ENCODE measurements at regions not wholly inside any gene's neighbourhood (a gene's known extent, or its start where the extent isn't known, plus 50 kb on each side); places are given as distances from the start of the nearest gene placed in this dataset.

- no peak for DNase-seq
Observed at GRCh38 chr2:150762571-150762970, 275.1 kb upstream of the RND3 start.

- DNase-seq: no peak
Observed at GRCh38 chr2:150759531-150759930, 272.1 kb upstream of the RND3 start.

- DNase-seq: no peak
Observed at GRCh38 chr2:150759106-150759505, 271.6 kb upstream of the RND3 start.

- no peak for DNase-seq
Observed at GRCh38 chr2:150752229-150752628, 264.8 kb upstream of the RND3 start.

GRCh38 chr2:150750720-150751119 is 263.3 kb upstream of the RND3 start:
- DNase-seq: no peak

- DNase-seq: no peak
Observed at GRCh38 chr2:150742094-150742493, 254.6 kb upstream of the RND3 start.

GRCh38 chr2:150735894-150736498 is 248.5 kb upstream of the RND3 start:
- DNase-seq: no peak

- no peak for DNase-seq
Observed at GRCh38 chr2:150733051-150733618, 245.7 kb upstream of the RND3 start.

- no peak for DNase-seq
Observed at GRCh38 chr2:150732491-150732890, 245.0 kb upstream of the RND3 start.

GRCh38 chr2:150732064-150732463 is 244.6 kb upstream of the RND3 start:
- no peak for DNase-seq

- DNase-seq: no peak
Observed at GRCh38 chr2:150729495-150729955, 242.1 kb upstream of the RND3 start.

GRCh38 chr2:150718280-150718679 is 230.8 kb upstream of the RND3 start:
- no peak for DNase-seq

GRCh38 chr2:150716186-150716585 is 228.7 kb upstream of the RND3 start:
- no peak for DNase-seq

GRCh38 chr2:150715501-150715900 is 228.0 kb upstream of the RND3 start:
- no peak for DNase-seq

- DNase-seq: peak; percentile 22
Observed at GRCh38 chr2:150710916-150711315, 223.4 kb upstream of the RND3 start.

GRCh38 chr2:150710041-150710440 is 222.6 kb upstream of the RND3 start:
- no peak for DNase-seq

- no peak for DNase-seq
Observed at GRCh38 chr2:150706561-150706960, 219.1 kb upstream of the RND3 start.

GRCh38 chr2:150705767-150706166 is 218.3 kb upstream of the RND3 start:
- DNase-seq: no peak

- no peak for DNase-seq
Observed at GRCh38 chr2:150705357-150705756, 217.9 kb upstream of the RND3 start.

GRCh38 chr2:150702791-150703190 is 215.3 kb upstream of the RND3 start:
- no peak for DNase-seq

GRCh38 chr2:150700666-150701580 is 213.5 kb upstream of the RND3 start:
- DNase-seq: no peak

GRCh38 chr2:150699218-150699617 is 211.8 kb upstream of the RND3 start:
- DNase-seq: no peak

GRCh38 chr2:150698016-150698661 is 210.7 kb upstream of the RND3 start:
- no peak for DNase-seq

Data from NCI-H510A (cell line).